GM21381 (cell line): ENCODE measurements at regions not wholly inside any gene's neighbourhood (a gene's known extent, or its start where the extent isn't known, plus 50 kb on each side); places are given as distances from the start of the nearest gene placed in this dataset.
"Not testable (repeated sequence)": the region's sequence is repeated elsewhere in the genome, so short reads cannot be mapped to it uniquely, and the experiment has no call there.

Source experiments
- ATAC-seq: cut with Tn5 transposase; IDR thresholded peaks from one replicate; pipeline ENCODE4 v1.9.1; 2021; ENCODE audit warnings: mild to moderate bottlenecking, moderate library complexity; ENCODE audit not compliant: unreplicated experiment

- no peak for ATAC-seq
Observed at GRCh38 chr12:68984796-68985573, 52.0 kb upstream of the CPM start.

- ATAC-seq = not testable (repeated sequence)
Observed at GRCh38 chr12:68997526-68997925, 64.6 kb upstream of the CPM start.

GRCh38 chr12:68998041-68998440 is 65.1 kb upstream of the CPM start:
- no peak for ATAC-seq

GRCh38 chr12:69000074-69000473 is 67.1 kb upstream of the CPM start:
- no peak for ATAC-seq

- ATAC-seq = no peak
Observed at GRCh38 chr12:69000540-69001243, 67.7 kb upstream of the CPM start.

GRCh38 chr12:69001251-69001650 is 68.3 kb upstream of the CPM start:
- no peak for ATAC-seq

GRCh38 chr12:69002969-69003368 is 70.0 kb upstream of the CPM start:
- ATAC-seq = no peak

GRCh38 chr12:69003991-69004390 is 71.0 kb upstream of the CPM start:
- no peak for ATAC-seq

GRCh38 chr12:69007101-69007854 is 74.3 kb upstream of the CPM start:
- no peak for ATAC-seq

GRCh38 chr12:69007855-69008351 is 74.9 kb upstream of the CPM start:
- ATAC-seq = no peak

GRCh38 chr12:69008520-69008919 is 75.5 kb upstream of the CPM start:
- no peak for ATAC-seq

- ATAC-seq = no peak
Observed at GRCh38 chr12:69014047-69014446, 81.1 kb upstream of the CPM start.

- ATAC-seq = no peak
Observed at GRCh38 chr12:69015017-69015416, 82.0 kb upstream of the CPM start.

GRCh38 chr12:69015831-69016230 is 82.9 kb upstream of the CPM start:
- no peak for ATAC-seq

- ATAC-seq = no peak
Observed at GRCh38 chr12:69019082-69019481, 86.1 kb upstream of the CPM start.

- ATAC-seq = no peak
Observed at GRCh38 chr12:69019910-69020309, 86.9 kb upstream of the CPM start.

- no peak for ATAC-seq
Observed at GRCh38 chr12:69022674-69023073, 89.7 kb upstream of the CPM start.

- ATAC-seq = no peak
Observed at GRCh38 chr12:69023840-69024239, 90.9 kb upstream of the CPM start.

GRCh38 chr12:69024413-69024812 is 91.4 kb upstream of the CPM start:
- no peak for ATAC-seq

- ATAC-seq = no peak
Observed at GRCh38 chr12:69024907-69025306, 91.9 kb upstream of the CPM start.

GRCh38 chr12:69026336-69026735 is 93.4 kb upstream of the CPM start:
- ATAC-seq = no peak
